Left ventricle myocardium inferior (tissue), 1 donor: ENCODE measurements at regions not wholly inside any gene's neighbourhood (a gene's known extent, or its start where the extent isn't known, plus 50 kb on each side); places are given as distances from the start of the nearest gene placed in this dataset.
"Not testable (repeated sequence)": the region's sequence is repeated elsewhere in the genome, so short reads cannot be mapped to it uniquely, and the experiment has no call there.

Experiments
- DNase-seq: peaks from one replicate; pipeline ENCODE4 v3.0.0-alpha.2; 2020
- H3K27ac ChIP-seq: fragments of 200-600 bp; replicated peaks from 2 replicates; pipeline ENCODE4 v1.8.0; 2021
- H3K27me3 ChIP-seq: fragments of 200-600 bp; 2 replicates; pipeline ENCODE4 v1.8.0; 2021; ENCODE audit warnings: low read depth
- H3K36me3 ChIP-seq: fragments of 200-600 bp; 2 replicates; pipeline ENCODE4 v1.8.0; 2021
- H3K4me1 ChIP-seq: fragments of 200-600 bp; 2 replicates; pipeline ENCODE4 v1.8.0; 2021
- H3K4me3 ChIP-seq: fragments of 200-600 bp; 2 replicates; pipeline ENCODE4 v1.8.0; 2021; ENCODE audit warnings: mild to moderate bottlenecking, moderate library complexity
- H3K9me3 ChIP-seq: fragments of 200-600 bp; replicated peaks from 2 replicates; pipeline ENCODE4 v1.8.0; 2021
- intact Hi-C: fragments of 100-400 bp; cut with micrococcal nuclease; formaldehyde crosslinking; loops from one replicate; pipeline ENCODE4 v1.11.0; 2022
- TF ChIP-seq, protein P1 (sequence below): fragments of 200-600 bp; IDR thresholded peaks from 2 replicates; pipeline ENCODE4 v1.8.0; 2021; ENCODE audit warnings: antibody characterized with exemption, mild to moderate bottlenecking, borderline replicate concordance
- donor health status: DM: no; HTN: yes; CAD: no; lungs with severe emphysema.

GRCh38 chr7:33792547-33793105 is 112.7 kb upstream of the BMPER start:
- H3K36me3 ChIP-seq, result no peaks in the 10 kb centered on the region
- no peaks in the 10 kb centered on the region for H3K27me3 ChIP-seq
- no peak for DNase-seq
- no peak overlapping the region for H3K27ac ChIP-seq
- TF ChIP-seq, protein P1, sequence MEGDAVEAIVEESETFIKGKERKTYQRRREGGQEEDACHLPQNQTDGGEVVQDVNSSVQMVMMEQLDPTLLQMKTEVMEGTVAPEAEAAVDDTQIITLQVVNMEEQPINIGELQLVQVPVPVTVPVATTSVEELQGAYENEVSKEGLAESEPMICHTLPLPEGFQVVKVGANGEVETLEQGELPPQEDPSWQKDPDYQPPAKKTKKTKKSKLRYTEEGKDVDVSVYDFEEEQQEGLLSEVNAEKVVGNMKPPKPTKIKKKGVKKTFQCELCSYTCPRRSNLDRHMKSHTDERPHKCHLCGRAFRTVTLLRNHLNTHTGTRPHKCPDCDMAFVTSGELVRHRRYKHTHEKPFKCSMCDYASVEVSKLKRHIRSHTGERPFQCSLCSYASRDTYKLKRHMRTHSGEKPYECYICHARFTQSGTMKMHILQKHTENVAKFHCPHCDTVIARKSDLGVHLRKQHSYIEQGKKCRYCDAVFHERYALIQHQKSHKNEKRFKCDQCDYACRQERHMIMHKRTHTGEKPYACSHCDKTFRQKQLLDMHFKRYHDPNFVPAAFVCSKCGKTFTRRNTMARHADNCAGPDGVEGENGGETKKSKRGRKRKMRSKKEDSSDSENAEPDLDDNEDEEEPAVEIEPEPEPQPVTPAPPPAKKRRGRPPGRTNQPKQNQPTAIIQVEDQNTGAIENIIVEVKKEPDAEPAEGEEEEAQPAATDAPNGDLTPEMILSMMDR, result no peak
- H3K4me1 ChIP-seq, result no peaks in the 10 kb centered on the region
- no peaks in the 10 kb centered on the region for H3K9me3 ChIP-seq
- intact Hi-C loops, result no loop called here
- no peak overlapping the region for H3K4me3 ChIP-seq

DNA sequence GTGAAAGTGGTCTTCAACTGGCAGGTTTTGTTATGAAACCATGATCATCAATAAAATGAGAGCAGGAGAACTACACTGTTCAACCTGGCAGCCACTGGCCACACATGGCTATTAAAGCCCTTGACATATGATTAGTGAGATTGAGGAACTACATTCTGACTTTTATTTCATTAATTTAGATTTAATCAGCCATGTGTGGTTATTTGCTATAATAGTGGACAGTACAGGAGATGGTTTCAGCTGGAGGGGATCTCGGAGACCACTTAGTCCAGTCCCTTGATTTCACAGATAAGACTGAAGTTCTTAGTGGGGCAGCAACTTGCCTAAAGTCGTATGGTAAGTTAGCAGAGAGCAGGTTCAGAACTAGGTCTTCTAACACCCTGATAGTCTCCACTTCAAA is 111.7 kb upstream of the BMPER start:
- intact Hi-C loops, result no loop called here
- no peak overlapping the region for H3K4me3 ChIP-seq
- no peaks in the 10 kb centered on the region for H3K4me1 ChIP-seq
- TF ChIP-seq, protein P1, result no peak
- no peak for DNase-seq
- no peaks in the 10 kb centered on the region for H3K36me3 ChIP-seq
- no peaks in the 10 kb centered on the region for H3K27me3 ChIP-seq
- H3K9me3 ChIP-seq, result no peaks in the 10 kb centered on the region
- no peak overlapping the region for H3K27ac ChIP-seq

GRCh38 chr7:33794419-33794818 is 110.9 kb upstream of the BMPER start:
- H3K36me3 ChIP-seq, result no peaks in the 10 kb centered on the region
- no peak overlapping the region for H3K27ac ChIP-seq

DNA sequence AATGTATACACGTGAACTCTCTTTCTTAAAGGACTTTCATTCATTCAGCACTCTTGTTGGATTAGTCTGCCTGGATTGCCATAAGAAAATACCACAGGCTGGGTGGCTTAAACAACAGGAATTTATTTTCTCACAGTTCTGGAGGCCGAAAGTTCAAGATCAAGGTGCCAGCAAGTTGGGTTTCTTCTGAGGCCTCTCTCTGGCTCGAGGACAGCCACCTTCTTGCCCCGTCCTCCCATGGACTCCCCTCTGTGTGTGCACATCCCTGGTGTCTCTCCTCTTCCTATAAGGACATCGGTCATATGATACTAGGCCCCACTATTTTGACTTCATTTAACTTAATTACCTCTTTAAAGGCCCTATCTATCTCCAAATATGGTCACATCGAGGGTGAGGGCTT is 110.4 kb upstream of the BMPER start:
- TF ChIP-seq, protein P1, result no peak
- H3K27me3 ChIP-seq, result no peaks in the 10 kb centered on the region
- intact Hi-C loops, result no loop called here
- no peaks in the 10 kb centered on the region for H3K4me1 ChIP-seq
- no peak for DNase-seq
- no peak overlapping the region for H3K27ac ChIP-seq
- H3K36me3 ChIP-seq, result no peaks in the 10 kb centered on the region
- H3K9me3 ChIP-seq, result no peaks in the 10 kb centered on the region
- H3K4me3 ChIP-seq, result no peak overlapping the region

More at GRCh38 chr7:33794419-33794818, 110.9 kb upstream of the BMPER start:
- DNase-seq, result no peak
- Histone ChIP-seq H3K4me3 (no peak overlapping the region), H3K9me3 (no peaks in the 10 kb centered on the region), H3K4me1 (no peaks in the 10 kb centered on the region), H3K27me3 (no peaks in the 10 kb centered on the region)
- TF ChIP-seq, protein P1, result no peak
- intact Hi-C loops, result no loop called here

GRCh38 chr7:33796538-33796937 is 108.8 kb upstream of the BMPER start:
- DNase-seq, result no peak
- Histone ChIP-seq H3K36me3 (no peaks in the 10 kb centered on the region), H3K9me3 (no peaks in the 10 kb centered on the region), H3K4me1 (no peaks in the 10 kb centered on the region), H3K4me3 (no peak overlapping the region), H3K27ac (no peak overlapping the region), H3K27me3 (no peaks in the 10 kb centered on the region)
- intact Hi-C loops, result no loop called here
- TF ChIP-seq, protein P1, result no peak

DNA sequence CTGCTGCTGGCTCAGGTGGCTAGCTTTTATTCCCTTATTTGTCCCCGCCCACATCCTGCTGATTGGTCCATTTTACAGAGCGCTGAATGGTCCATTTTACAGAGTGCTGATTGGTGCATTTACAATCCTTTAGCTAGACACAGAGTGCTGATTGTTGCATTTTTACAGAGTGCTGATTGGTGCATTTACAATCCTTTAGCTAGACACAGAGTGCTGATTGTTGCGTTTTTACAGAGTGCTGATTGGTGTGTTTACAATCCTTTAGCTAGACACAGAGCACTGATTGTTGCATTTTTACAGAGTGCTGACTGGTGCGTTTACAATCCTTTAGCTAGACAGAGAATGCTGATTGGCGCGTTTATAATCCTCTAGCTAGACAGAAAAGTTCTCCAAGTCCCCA is 107.8 kb upstream of the BMPER start:
- DNase-seq, H3K27me3 ChIP-seq, intact Hi-C loops, H3K4me1 ChIP-seq, H3K4me3 ChIP-seq, H3K9me3 ChIP-seq, H3K36me3 ChIP-seq, H3K27ac ChIP-seq: not testable (repeated sequence)
